Type B pancreatic cell (in vitro differentiated cells): ENCODE measurements at regions not wholly inside any gene's neighbourhood (a gene's known extent, or its start where the extent isn't known, plus 50 kb on each side); places are given as distances from the start of the nearest gene placed in this dataset.

Experiments
- DNase-seq: peaks from one replicate; pipeline ENCODE4 v3.0.0; 2021; ENCODE audit warnings: mixed read lengths; ENCODE audit not compliant: unreplicated experiment; ENCODE audit errors: extremely low spot score
- H3K27ac Mint-ChIP-seq: 2 replicates; pipeline ENCODE4 v1.8.0; 2021; ENCODE audit warnings: mild to moderate bottlenecking, mixed read lengths
- H3K27me3 Mint-ChIP-seq: 2 replicates; pipeline ENCODE4 v1.8.0; 2021; ENCODE audit warnings: mixed read lengths
- H3K36me3 Mint-ChIP-seq: 2 replicates; pipeline ENCODE4 v1.8.0; 2021; ENCODE audit warnings: mixed read lengths
- H3K4me1 Mint-ChIP-seq: one replicate; pipeline ENCODE4 v1.8.0; 2021; ENCODE audit warnings: mixed read lengths; ENCODE audit not compliant: unreplicated experiment
- H3K4me3 Mint-ChIP-seq: 2 replicates; pipeline ENCODE4 v1.8.0; 2021; ENCODE audit warnings: mild to moderate bottlenecking, mixed read lengths
- H3K9me3 Mint-ChIP-seq: 2 replicates; pipeline ENCODE4 v1.8.0; 2021; ENCODE audit warnings: mixed read lengths
- TF ChIP-seq, protein P1 (sequence below): fragments of 200-600 bp; sonication (generic); conservative IDR thresholded peaks from 2 replicates; pipeline ENCODE4 v1.5.0; 2021; ENCODE audit warnings: antibody characterized with exemption, mild to moderate bottlenecking

DNA sequence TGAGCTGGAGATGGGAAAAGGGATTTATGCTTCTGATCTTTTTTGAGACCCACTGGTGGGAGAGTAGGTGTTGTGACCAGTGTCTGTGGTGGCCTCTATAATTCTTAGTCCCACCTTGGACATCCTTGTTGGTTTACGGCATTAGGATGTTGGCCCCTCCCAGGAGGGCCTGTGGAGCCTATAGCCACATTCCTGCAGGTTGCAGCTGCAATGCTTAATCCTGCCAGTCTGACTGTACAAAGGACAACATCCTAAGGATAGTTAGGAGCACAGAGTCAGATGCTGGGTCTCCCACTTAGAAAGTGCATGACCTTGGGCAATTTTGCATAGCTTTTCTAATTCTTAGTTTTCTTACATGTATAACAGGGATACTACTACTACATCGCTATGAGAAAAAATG is 150.9 kb upstream of the SLC38A2 start:
- H3K36me3 Mint-ChIP-seq, result no peaks in the 10 kb centered on the region
- H3K9me3 Mint-ChIP-seq, result no peaks in the 10 kb centered on the region
- no peak overlapping the region for H3K27ac Mint-ChIP-seq
- TF ChIP-seq, protein P1, sequence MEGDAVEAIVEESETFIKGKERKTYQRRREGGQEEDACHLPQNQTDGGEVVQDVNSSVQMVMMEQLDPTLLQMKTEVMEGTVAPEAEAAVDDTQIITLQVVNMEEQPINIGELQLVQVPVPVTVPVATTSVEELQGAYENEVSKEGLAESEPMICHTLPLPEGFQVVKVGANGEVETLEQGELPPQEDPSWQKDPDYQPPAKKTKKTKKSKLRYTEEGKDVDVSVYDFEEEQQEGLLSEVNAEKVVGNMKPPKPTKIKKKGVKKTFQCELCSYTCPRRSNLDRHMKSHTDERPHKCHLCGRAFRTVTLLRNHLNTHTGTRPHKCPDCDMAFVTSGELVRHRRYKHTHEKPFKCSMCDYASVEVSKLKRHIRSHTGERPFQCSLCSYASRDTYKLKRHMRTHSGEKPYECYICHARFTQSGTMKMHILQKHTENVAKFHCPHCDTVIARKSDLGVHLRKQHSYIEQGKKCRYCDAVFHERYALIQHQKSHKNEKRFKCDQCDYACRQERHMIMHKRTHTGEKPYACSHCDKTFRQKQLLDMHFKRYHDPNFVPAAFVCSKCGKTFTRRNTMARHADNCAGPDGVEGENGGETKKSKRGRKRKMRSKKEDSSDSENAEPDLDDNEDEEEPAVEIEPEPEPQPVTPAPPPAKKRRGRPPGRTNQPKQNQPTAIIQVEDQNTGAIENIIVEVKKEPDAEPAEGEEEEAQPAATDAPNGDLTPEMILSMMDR, result no peak
- H3K4me1 Mint-ChIP-seq, result peaks cover 38% of the 10 kb centered on the region
- no peak overlapping the region for H3K4me3 Mint-ChIP-seq
- no peak for DNase-seq
- no peaks in the 10 kb centered on the region for H3K27me3 Mint-ChIP-seq

DNA sequence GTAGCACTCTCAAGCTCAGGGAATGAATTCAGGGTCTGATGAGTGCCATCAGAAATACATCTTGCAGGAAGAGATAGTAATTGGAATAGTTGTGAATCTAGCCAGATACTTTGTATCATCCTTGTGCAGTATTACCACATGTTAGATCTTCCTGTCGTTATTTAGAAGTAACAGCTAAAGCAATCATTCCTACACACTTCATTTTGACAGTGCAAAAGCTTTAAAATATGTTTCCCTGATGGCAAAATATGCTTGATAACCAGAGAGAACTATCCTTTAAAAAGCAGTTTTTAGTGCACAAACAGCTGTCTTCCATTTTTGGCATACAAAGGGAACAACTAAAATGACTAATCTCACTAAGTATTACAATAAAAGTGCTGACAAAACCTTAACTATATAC is 149.5 kb upstream of the SLC38A2 start:
- H3K27ac Mint-ChIP-seq, result no peak overlapping the region
- H3K9me3 Mint-ChIP-seq, result no peaks in the 10 kb centered on the region
- TF ChIP-seq, protein P1, result no peak
- DNase-seq, result no peak
- H3K4me1 Mint-ChIP-seq, result peaks cover 38% of the 10 kb centered on the region
- H3K4me3 Mint-ChIP-seq, result no peak overlapping the region
- no peaks in the 10 kb centered on the region for H3K36me3 Mint-ChIP-seq
- no peaks in the 10 kb centered on the region for H3K27me3 Mint-ChIP-seq

DNA sequence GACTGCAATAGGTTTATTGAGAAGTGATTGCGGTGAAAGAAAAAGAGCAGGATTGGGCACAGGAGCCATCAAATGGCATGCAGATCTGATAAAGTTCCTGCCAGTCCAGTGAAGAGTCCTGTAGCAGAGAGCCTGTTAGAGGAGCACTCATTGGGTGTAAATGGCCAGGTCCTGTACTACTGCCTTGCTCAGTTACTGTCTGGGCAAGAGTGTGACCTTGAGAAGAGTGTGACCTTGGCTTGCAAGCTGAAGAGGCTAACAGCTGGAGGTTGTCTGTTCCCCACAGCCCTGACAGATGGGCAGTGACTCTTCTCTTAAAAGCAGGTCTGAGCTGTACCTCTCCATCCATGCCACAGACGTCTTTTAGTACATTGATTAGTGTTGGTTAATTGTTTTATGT is 148.6 kb upstream of the SLC38A2 start:
- TF ChIP-seq, protein P1, result no peak
- Mint-ChIP-seq H3K4me3 (no peak overlapping the region), H3K9me3 (no peaks in the 10 kb centered on the region), H3K4me1 (peaks cover 38% of the 10 kb centered on the region), H3K36me3 (no peaks in the 10 kb centered on the region), H3K27me3 (no peaks in the 10 kb centered on the region), H3K27ac (no peak overlapping the region)
- DNase-seq, result no peak

DNA sequence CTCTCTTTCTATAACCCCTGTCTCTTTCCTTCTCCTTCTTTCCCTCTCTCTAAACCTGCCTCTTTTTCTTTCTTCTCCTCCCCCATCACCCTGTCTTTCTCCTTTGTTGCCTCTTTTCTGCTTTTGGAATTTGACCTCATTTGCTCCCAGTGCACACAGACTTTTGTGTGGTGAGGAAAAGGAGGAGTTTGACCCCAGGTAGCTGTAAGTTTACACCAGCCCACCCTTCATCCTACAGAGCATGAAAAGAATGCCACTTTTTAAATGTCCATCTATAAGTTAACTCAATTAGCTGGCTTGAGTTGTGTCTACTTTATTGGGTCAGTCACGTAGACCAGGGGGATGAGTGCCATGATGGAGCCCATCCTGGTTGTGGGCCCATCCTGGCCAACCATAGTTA is 146.8 kb upstream of the SLC38A2 start:
- Mint-ChIP-seq H3K27me3 (no peaks in the 10 kb centered on the region), H3K4me1 (peaks cover 28% of the 10 kb centered on the region), H3K36me3 (no peaks in the 10 kb centered on the region), H3K4me3 (no peak overlapping the region), H3K27ac (peak overlapping the region; percentile 0), H3K9me3 (no peaks in the 10 kb centered on the region)
- TF ChIP-seq, protein P1, result no peak
- DNase-seq, result no peak

DNA sequence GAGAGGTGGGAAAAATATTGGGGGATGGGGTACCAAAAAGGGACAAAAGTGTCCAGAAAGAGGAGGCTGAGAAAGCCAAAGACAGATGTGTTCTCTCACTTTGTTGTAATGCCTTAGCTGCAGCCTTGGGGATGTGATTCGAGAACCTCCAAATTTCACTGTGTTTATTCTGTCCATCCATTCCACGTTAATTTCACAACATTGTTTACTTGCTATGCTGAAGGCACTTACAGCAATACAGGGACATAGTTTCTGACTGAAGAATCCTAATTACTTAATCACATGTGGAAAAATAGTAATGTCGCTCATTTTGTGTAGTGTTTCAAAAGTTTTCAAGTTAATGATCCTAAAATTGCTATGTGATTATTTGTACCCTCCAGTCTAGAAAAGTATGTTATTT is 146.2 kb upstream of the SLC38A2 start:
- Mint-ChIP-seq H3K4me1 (peaks cover 21% of the 10 kb centered on the region), H3K27me3 (no peaks in the 10 kb centered on the region), H3K9me3 (no peaks in the 10 kb centered on the region), H3K36me3 (no peaks in the 10 kb centered on the region), H3K27ac (no peak overlapping the region), H3K4me3 (no peak overlapping the region)
- TF ChIP-seq, protein P1, result no peak
- DNase-seq, result no peak

DNA sequence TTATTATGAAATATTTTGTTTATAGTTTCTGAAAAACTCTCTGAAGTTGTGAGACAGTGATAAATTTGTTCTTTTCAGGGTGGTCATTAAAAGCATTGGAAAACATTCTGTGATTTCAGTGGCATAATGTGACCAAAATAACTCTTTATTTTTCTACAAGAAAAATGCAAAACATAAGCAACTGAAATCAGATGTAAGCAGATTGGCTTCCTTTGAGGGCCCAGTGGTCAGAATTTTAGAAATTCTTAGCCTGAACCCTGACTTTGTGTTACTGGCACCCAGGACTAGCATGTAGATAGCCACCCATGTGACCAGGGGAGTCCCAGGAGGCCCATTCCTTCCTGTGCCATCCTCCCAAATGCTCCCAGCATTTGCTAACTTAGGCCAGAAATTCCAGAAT is 145.6 kb upstream of the SLC38A2 start:
- H3K27ac Mint-ChIP-seq, result no peak overlapping the region
- no peak overlapping the region for H3K4me3 Mint-ChIP-seq
- H3K27me3 Mint-ChIP-seq, result no peaks in the 10 kb centered on the region
- H3K4me1 Mint-ChIP-seq, result peaks cover 17% of the 10 kb centered on the region
- DNase-seq, result no peak
- H3K36me3 Mint-ChIP-seq, result no peaks in the 10 kb centered on the region
- no peaks in the 10 kb centered on the region for H3K9me3 Mint-ChIP-seq
- TF ChIP-seq, protein P1, result no peak
